DOHH2 (cell line): ENCODE measurements at regions not wholly inside any gene's neighbourhood (a gene's known extent, or its start where the extent isn't known, plus 50 kb on each side); places are given as distances from the start of the nearest gene placed in this dataset.

Experiments used
- CTCF ChIP-seq: fragments of 200-600 bp; sonication (generic); IDR thresholded peaks from one replicate; pipeline ENCODE4 v1.5.1; 2014; ENCODE audit warnings: antibody characterized with exemption, mild to moderate bottlenecking, low read depth, low read length; ENCODE audit not compliant: poor library complexity, severe bottlenecking
- EZH2phosphoT487 ChIP-seq: fragments of 200-600 bp; sonication (generic); IDR thresholded peaks from 2 replicates; pipeline ENCODE4 v1.6.1; 2017; ENCODE audit warnings: borderline replicate concordance, mild to moderate bottlenecking, antibody characterized with exemption, low read length, moderate library complexity, mixed read lengths

- TF ChIP-seq CTCF (no peak), EZH2phosphoT487 (no peak)
Measured at GRCh38 chrY:7433817-7434809, 522.6 kb upstream of the AMELY start.
